Left ventricle myocardium inferior (tissue), 1 donor: ENCODE measurements at regions not wholly inside any gene's neighbourhood (a gene's known extent, or its start where the extent isn't known, plus 50 kb on each side); places are given as distances from the start of the nearest gene placed in this dataset.
A peak's percentile ranks its signal among the peaks of the same experiment; 100 is the strongest.

Experiments used
- DNase-seq: peaks from one replicate; pipeline ENCODE4 v3.0.0-alpha.2; 2020
- H3K27ac ChIP-seq: fragments of 200-600 bp; replicated peaks from 2 replicates; pipeline ENCODE4 v1.8.0; 2021
- H3K27me3 ChIP-seq: fragments of 200-600 bp; 2 replicates; pipeline ENCODE4 v1.8.0; 2021; ENCODE audit warnings: low read depth
- H3K36me3 ChIP-seq: fragments of 200-600 bp; 2 replicates; pipeline ENCODE4 v1.8.0; 2021
- H3K4me1 ChIP-seq: fragments of 200-600 bp; 2 replicates; pipeline ENCODE4 v1.8.0; 2021
- H3K4me3 ChIP-seq: fragments of 200-600 bp; 2 replicates; pipeline ENCODE4 v1.8.0; 2021; ENCODE audit warnings: mild to moderate bottlenecking, moderate library complexity
- H3K9me3 ChIP-seq: fragments of 200-600 bp; replicated peaks from 2 replicates; pipeline ENCODE4 v1.8.0; 2021
- CTCF ChIP-seq: fragments of 200-600 bp; IDR thresholded peaks from 2 replicates; pipeline ENCODE4 v1.8.0; 2021; ENCODE audit warnings: antibody characterized with exemption, mild to moderate bottlenecking, borderline replicate concordance
- intact Hi-C: fragments of 100-400 bp; cut with micrococcal nuclease; formaldehyde crosslinking; loops from one replicate; pipeline ENCODE4 v1.11.0; 2022
- donor health status: DM: no; HTN: yes; CAD: no; lungs with severe emphysema.

GRCh38 chr1:208682664-208683013 lies 438.5 kb upstream of the PLXNA2 start:
- Histone ChIP-seq H3K36me3 (no peaks in the 10 kb centered on the region), H3K4me1 (peaks cover 17% of the 10 kb centered on the region), H3K27ac (peak overlapping the region; percentile 61), H3K9me3 (no peaks in the 10 kb centered on the region), H3K27me3 (no peaks in the 10 kb centered on the region), H3K4me3 (no peak overlapping the region)
- DNase-seq = no peak
- intact Hi-C loops = no loop called here
- TF ChIP-seq CTCF = no peak

GRCh38 chr1:208683141-208683540 lies 439.0 kb upstream of the PLXNA2 start:
- intact Hi-C loops = no loop called here
- Histone ChIP-seq H3K27me3 (no peaks in the 10 kb centered on the region), H3K36me3 (no peaks in the 10 kb centered on the region), H3K4me1 (peaks cover 17% of the 10 kb centered on the region), H3K9me3 (no peaks in the 10 kb centered on the region), H3K4me3 (no peak overlapping the region), H3K27ac (peak overlapping the region; percentile 61)
- no peak for DNase-seq
- no peak for TF ChIP-seq CTCF

- H3K4me3 ChIP-seq = no peak overlapping the region
- no peaks in the 10 kb centered on the region for H3K36me3 ChIP-seq
- intact Hi-C loops = no loop called here
- peaks cover 17% of the 10 kb centered on the region for H3K4me1 ChIP-seq
- H3K27me3 ChIP-seq = no peaks in the 10 kb centered on the region
- no peak for TF ChIP-seq CTCF
- H3K9me3 ChIP-seq = no peaks in the 10 kb centered on the region
- no peak for DNase-seq
- no peak overlapping the region for H3K27ac ChIP-seq
Observed at GRCh38 chr1:208684192-208684591, 440.0 kb upstream of the PLXNA2 start.

GRCh38 chr1:208686592-208686991 lies 442.4 kb upstream of the PLXNA2 start:
- Histone ChIP-seq H3K9me3 (no peaks in the 10 kb centered on the region), H3K27me3 (no peaks in the 10 kb centered on the region), H3K4me1 (peaks cover 11% of the 10 kb centered on the region), H3K4me3 (no peak overlapping the region), H3K27ac (no peak overlapping the region), H3K36me3 (no peaks in the 10 kb centered on the region)
- TF ChIP-seq CTCF = no peak
- DNase-seq = no peak
- intact Hi-C loops = no loop called here

GRCh38 chr1:208688656-208689315 lies 444.6 kb upstream of the PLXNA2 start:
- intact Hi-C loops = no loop called here
- no peak overlapping the region for H3K4me3 ChIP-seq

More at GRCh38 chr1:208688656-208689315, 444.6 kb upstream of the PLXNA2 start:
- peaks cover 11% of the 10 kb centered on the region for H3K9me3 ChIP-seq
- TF ChIP-seq CTCF = no peak
- H3K36me3 ChIP-seq = no peaks in the 10 kb centered on the region
- no peaks in the 10 kb centered on the region for H3K4me1 ChIP-seq
- no peaks in the 10 kb centered on the region for H3K27me3 ChIP-seq
- no peak overlapping the region for H3K27ac ChIP-seq
- no peak for DNase-seq
